ENCODE measurements at regions not wholly inside any gene's neighbourhood (a gene's known extent, or its start where the extent isn't known, plus 50 kb on each side); places are given as distances from the start of the nearest gene placed in this dataset.

DNA sequence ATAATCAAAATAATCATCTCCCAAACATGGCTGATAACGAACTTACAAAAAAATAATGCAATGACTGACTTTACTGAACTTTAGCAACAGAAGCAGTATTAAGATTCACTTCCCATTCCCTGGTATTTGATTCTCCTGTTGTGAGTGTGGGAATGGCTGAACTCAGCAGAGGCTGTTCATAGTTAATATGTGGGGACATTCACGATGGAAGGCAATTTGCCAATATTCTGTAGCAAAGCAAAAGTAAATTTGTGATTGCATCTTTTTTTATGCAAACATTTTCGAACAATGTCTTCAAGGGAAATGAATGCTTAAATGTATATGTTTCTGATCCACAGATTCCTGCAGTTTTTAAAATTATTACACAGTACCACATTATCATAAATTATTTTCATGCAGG lies 431.7 kb upstream of the KLF6 start:
- H3K27me3 Mint-ChIP-seq: no peaks in the 10 kb centered on the region
- POLR2A ChIA-PET: no interaction called here
- CTCF ChIA-PET: no interaction called here
- peaks cover 10% of the 10 kb centered on the region for H3K4me1 Mint-ChIP-seq (ENCODE audit: low read depth)
- peaks cover 2% of the 10 kb centered on the region for H3K9me3 Mint-ChIP-seq
- TF ChIP-seq, protein P1, sequence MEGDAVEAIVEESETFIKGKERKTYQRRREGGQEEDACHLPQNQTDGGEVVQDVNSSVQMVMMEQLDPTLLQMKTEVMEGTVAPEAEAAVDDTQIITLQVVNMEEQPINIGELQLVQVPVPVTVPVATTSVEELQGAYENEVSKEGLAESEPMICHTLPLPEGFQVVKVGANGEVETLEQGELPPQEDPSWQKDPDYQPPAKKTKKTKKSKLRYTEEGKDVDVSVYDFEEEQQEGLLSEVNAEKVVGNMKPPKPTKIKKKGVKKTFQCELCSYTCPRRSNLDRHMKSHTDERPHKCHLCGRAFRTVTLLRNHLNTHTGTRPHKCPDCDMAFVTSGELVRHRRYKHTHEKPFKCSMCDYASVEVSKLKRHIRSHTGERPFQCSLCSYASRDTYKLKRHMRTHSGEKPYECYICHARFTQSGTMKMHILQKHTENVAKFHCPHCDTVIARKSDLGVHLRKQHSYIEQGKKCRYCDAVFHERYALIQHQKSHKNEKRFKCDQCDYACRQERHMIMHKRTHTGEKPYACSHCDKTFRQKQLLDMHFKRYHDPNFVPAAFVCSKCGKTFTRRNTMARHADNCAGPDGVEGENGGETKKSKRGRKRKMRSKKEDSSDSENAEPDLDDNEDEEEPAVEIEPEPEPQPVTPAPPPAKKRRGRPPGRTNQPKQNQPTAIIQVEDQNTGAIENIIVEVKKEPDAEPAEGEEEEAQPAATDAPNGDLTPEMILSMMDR (IDR thresholded peaks at IDR 0.05): no peak
- no peaks in the 10 kb centered on the region for H3K36me3 Mint-ChIP-seq (ENCODE audit: low read depth)
- no peak overlapping the region for H3K27ac Mint-ChIP-seq
- ATAC-seq (no peak), DNase-seq (no peak)
- intact Hi-C loops (cut with micrococcal nuclease): no loop called here
- H3K4me3 Mint-ChIP-seq: no peak overlapping the region

- TF ChIP-seq, protein P1 (IDR thresholded peaks at IDR 0.05): no peak
- ChIA-PET CTCF (interaction anchor here (1.1 kb wide), 1 partner anchor 20 kb away, joined by 3 read pairs; no protein-coding TSS in a partner anchor), POLR2A (interaction anchor here (0.7 kb wide), 1 partner anchor 52 kb away, joined by 3 read pairs; no protein-coding TSS in a partner anchor)
- H3K27ac Mint-ChIP-seq: no peak overlapping the region
- H3K9me3 Mint-ChIP-seq: peaks cover under 1% of the 10 kb centered on the region
- H3K4me1 Mint-ChIP-seq (ENCODE audit: low read depth): peaks cover 4% of the 10 kb centered on the region
- ATAC-seq (no peak), DNase-seq (no peak)
- H3K36me3 Mint-ChIP-seq (ENCODE audit: low read depth): no peaks in the 10 kb centered on the region
- no peak overlapping the region for H3K4me3 Mint-ChIP-seq
- intact Hi-C loops (cut with micrococcal nuclease): no loop called here
- no peaks in the 10 kb centered on the region for H3K27me3 Mint-ChIP-seq
These were observed 431.1 kb upstream of the KLF6 start for GRCh38 chr10:4215963-4216575.

- H3K4me3 Mint-ChIP-seq: no peak overlapping the region
- intact Hi-C loops (cut with micrococcal nuclease): no loop called here
- ChIA-PET POLR2A (interaction anchor here (0.7 kb wide), 1 partner anchor 52 kb away, joined by 3 read pairs; no protein-coding TSS in a partner anchor), CTCF (interaction anchor here (1.1 kb wide), 1 partner anchor 20 kb away, joined by 3 read pairs; no protein-coding TSS in a partner anchor)
- TF ChIP-seq, protein P1 (IDR thresholded peaks at IDR 0.05): no peak
- no peaks in the 10 kb centered on the region for H3K9me3 Mint-ChIP-seq
- peaks cover 4% of the 10 kb centered on the region for H3K4me1 Mint-ChIP-seq (ENCODE audit: low read depth)
- ATAC-seq (no peak), DNase-seq (no peak)
- H3K27me3 Mint-ChIP-seq: no peaks in the 10 kb centered on the region
- H3K36me3 Mint-ChIP-seq (ENCODE audit: low read depth): no peaks in the 10 kb centered on the region
- no peak overlapping the region for H3K27ac Mint-ChIP-seq
These were observed 430.5 kb upstream of the KLF6 start for GRCh38 chr10:4215485-4215884.

- POLR2A ChIA-PET: interaction anchor here (0.5 kb wide), 1 partner anchor 267 kb away, joined by 4 read pairs; no protein-coding TSS in a partner anchor
- ATAC-seq (no peak), DNase-seq (no peak)
- TF ChIP-seq, protein P1 (IDR thresholded peaks at IDR 0.05): no peak
- Mint-ChIP-seq H3K4me1 (ENCODE audit: low read depth) (peaks cover 4% of the 10 kb centered on the region), H3K4me3 (no peak overlapping the region), H3K9me3 (no peaks in the 10 kb centered on the region), H3K27me3 (no peaks in the 10 kb centered on the region), H3K27ac (no peak overlapping the region), H3K36me3 (ENCODE audit: low read depth) (no peaks in the 10 kb centered on the region)
- intact Hi-C loops (cut with micrococcal nuclease): no loop called here
- CTCF ChIA-PET: no interaction called here
These were observed 429.9 kb upstream of the KLF6 start for GRCh38 chr10:4214908-4215307.

- DNase-seq: no peak
- ATAC-seq: no peak
- Mint-ChIP-seq H3K4me3 (no peak overlapping the region), H3K9me3 (no peaks in the 10 kb centered on the region), H3K36me3 (ENCODE audit: low read depth) (no peaks in the 10 kb centered on the region), H3K27ac (no peak overlapping the region), H3K27me3 (peaks cover 4% of the 10 kb centered on the region), H3K4me1 (ENCODE audit: low read depth) (peaks cover 4% of the 10 kb centered on the region)
- ChIA-PET POLR2A (no interaction called here), CTCF (no interaction called here)
- TF ChIP-seq, protein P1 (IDR thresholded peaks at IDR 0.05): no peak
- intact Hi-C loops (cut with micrococcal nuclease): no loop called here
These were observed 428.4 kb upstream of the KLF6 start for GRCh38 chr10:4213441-4213840.
